ENCODE measurements at regions not wholly inside any gene's neighbourhood (a gene's known extent, or its start where the extent isn't known, plus 50 kb on each side); places are given as distances from the start of the nearest gene placed in this dataset.

- no peaks in the 10 kb centered on the region for H3K4me1 ChIP-seq (ENCODE audit: control insufficient read depth in 4 of 4, insufficient read depth in 4 of 4, low read length in 3 of 4)
- no peaks in the 10 kb centered on the region for H3K27me3 ChIP-seq (ENCODE audit: control insufficient read depth in 4 of 4, insufficient read depth in 4 of 4, low read length in 3 of 4)
- no peaks in the 10 kb centered on the region for H3K36me3 ChIP-seq (ENCODE audit: control insufficient read depth in 4 of 4, insufficient read depth in 3 of 4, low read depth in 1 of 4, low read length in 3 of 4)
- no peak overlapping the region for H3K27ac ChIP-seq (ENCODE audit: low read depth in 1 of 2, low read length in 2 of 2)
- no peak overlapping the region for H3K9ac ChIP-seq (ENCODE audit: low read depth in 1 of 2, low read length in 2 of 2)
- WGBS: 71% methylated on average over 4 of the region's 4 CpGs
- peaks cover 0 to 1% (median 0%) of the 10 kb centered on the region in 4 donors for H3K9me3 ChIP-seq (ENCODE audit: control insufficient read depth in 4 of 4, low read length in 3 of 4)
- TF ChIP-seq ATF3 (IDR thresholded peaks at IDR 0.05) (no peak), YY1 (IDR thresholded peaks at IDR 0.05) (no peak), NR2F2 (IDR thresholded peaks at IDR 0.05) (no peak), SP1 (IDR thresholded peaks at IDR 0.05) (no peak), REST (IDR thresholded peaks at IDR 0.05) (no peak), GABPA (IDR thresholded peaks at IDR 0.05 in 1 of 2, conservative IDR thresholded peaks at IDR 0.05 in 1 of 2) (no peak), ZBTB33 (IDR thresholded peaks at IDR 0.05) (no peak), TAF1 (conservative IDR thresholded peaks at IDR 0.05) (no peak), RXRA (IDR thresholded peaks at IDR 0.05) (no peak), HNF4G (IDR thresholded peaks at IDR 0.05) (no peak), EGR1 (IDR thresholded peaks at IDR 0.05; ENCODE audit: low read depth in 2 of 2) (no peak), FOXA2 (IDR thresholded peaks at IDR 0.05) (no peak), FOXA1 (IDR thresholded peaks at IDR 0.05) (no peak), JUND (IDR thresholded peaks at IDR 0.05) (no peak), CTCF (IDR thresholded peaks at IDR 0.05; ENCODE audit: low read depth, low read length, missing input control) (no peak), MAX (IDR thresholded peaks at IDR 0.05) (no peak), RAD21 (IDR thresholded peaks at IDR 0.05) (no peak), HNF4A (conservative IDR thresholded peaks at IDR 0.05) (no peak)
- no peak for DNase-seq (ENCODE audit: low spot score)
- no peak overlapping the region for H3K4me3 ChIP-seq (ENCODE audit: low read depth in 1 of 3, low read length in 3 of 3)
These were observed 164.6 kb downstream of the FBXO4 start for GRCh38 chr5:42089705-42090104.

Data from liver (tissue), 8 donors.